ENCODE measurements at regions not wholly inside any gene's neighbourhood (a gene's known extent, or its start where the extent isn't known, plus 50 kb on each side); places are given as distances from the start of the nearest gene placed in this dataset.

GRCh38 chr4:106426069-106426468 lies 57.5 kb upstream of the GIMD1 start:
- 100% methylated on average over 1 of the region's 2 CpGs for WGBS (ENCODE audit: insufficient coverage)
- Mint-ChIP-seq H3K27me3 (ENCODE audit: low read depth in 3 of 3) (no peaks in the 10 kb centered on the region), H3K4me3 (no peak overlapping the region), H3K4me1 (no peaks in the 10 kb centered on the region), H3K9me3 (peaks cover 0 to 6% (median 0%) of the 10 kb centered on the region in 7 donors), H3K36me3 (no peaks in the 10 kb centered on the region), H3K27ac (no peak overlapping the region)
- Histone ChIP-seq H3K9me3 (replicated peaks in 1 of 2; ENCODE audit: control insufficient read depth in 1 of 2, insufficient read depth in 1 of 2, low read length in 2 of 2) (no peaks in the 10 kb centered on the region), H4K20me1 (ENCODE audit: insufficient read depth, low read length) (no peaks in the 10 kb centered on the region), H3K27me3 (ENCODE audit: control insufficient read depth in 2 of 2, insufficient read depth in 2 of 2, low read length in 2 of 2) (no peaks in the 10 kb centered on the region), H3K79me2 (ENCODE audit: insufficient read depth, low read length) (no peaks in the 10 kb centered on the region), H3K4me1 (ENCODE audit: control insufficient read depth in 1 of 2, insufficient read depth in 2 of 2, low read length in 2 of 2) (no peaks in the 10 kb centered on the region), H3K4me2 (replicated peaks; ENCODE audit: extremely low read depth, low read length, poor library complexity, severe bottlenecking) (no peak overlapping the region), H3K4me3 (replicated peaks in 1 of 3; ENCODE audit: low read depth in 2 of 3, low read length in 3 of 3) (no peak overlapping the region), H3K9ac (ENCODE audit: insufficient read depth, low read length, poor library complexity, severe bottlenecking) (no peak overlapping the region), H3K36me3 (replicated peaks in 1 of 2; ENCODE audit: control insufficient read depth in 1 of 2, insufficient read depth in 2 of 2, low read length in 2 of 2) (no peaks in the 10 kb centered on the region), H2AFZ (ENCODE audit: insufficient read depth, low read depth, low read length, poor library complexity, severe bottlenecking) (no peak overlapping the region), H3K27ac (ENCODE audit: low read depth in 1 of 2, low read length in 2 of 2) (no peak overlapping the region)
- no peak for DNase-seq
- TF ChIP-seq CTCF (IDR thresholded peaks at IDR 0.05) = no peak
- intact Hi-C loops (cut with micrococcal nuclease) = no loop called here

- no peak overlapping the region for H3K27ac Mint-ChIP-seq
- no peaks in the 10 kb centered on the region for H3K36me3 Mint-ChIP-seq
These were observed 57.0 kb upstream of the GIMD1 start for GRCh38 chr4:106425576-106425975.

More at GRCh38 chr4:106425576-106425975, 57.0 kb upstream of the GIMD1 start:
- Histone ChIP-seq H3K4me1 (ENCODE audit: control insufficient read depth in 1 of 2, insufficient read depth in 2 of 2, low read length in 2 of 2) (no peaks in the 10 kb centered on the region), H3K27ac (ENCODE audit: low read depth in 1 of 2, low read length in 2 of 2) (no peak overlapping the region), H3K79me2 (ENCODE audit: insufficient read depth, low read length) (no peaks in the 10 kb centered on the region), H3K36me3 (replicated peaks in 1 of 2; ENCODE audit: control insufficient read depth in 1 of 2, insufficient read depth in 2 of 2, low read length in 2 of 2) (no peaks in the 10 kb centered on the region), H4K20me1 (ENCODE audit: insufficient read depth, low read length) (no peaks in the 10 kb centered on the region), H3K9ac (ENCODE audit: insufficient read depth, low read length, poor library complexity, severe bottlenecking) (no peak overlapping the region), H3K4me3 (replicated peaks in 1 of 3; ENCODE audit: low read depth in 2 of 3, low read length in 3 of 3) (no peak overlapping the region), H3K27me3 (ENCODE audit: control insufficient read depth in 2 of 2, insufficient read depth in 2 of 2, low read length in 2 of 2) (no peaks in the 10 kb centered on the region), H3K4me2 (replicated peaks; ENCODE audit: extremely low read depth, low read length, poor library complexity, severe bottlenecking) (no peak overlapping the region), H2AFZ (ENCODE audit: insufficient read depth, low read depth, low read length, poor library complexity, severe bottlenecking) (no peak overlapping the region), H3K9me3 (replicated peaks in 1 of 2; ENCODE audit: control insufficient read depth in 1 of 2, insufficient read depth in 1 of 2, low read length in 2 of 2) (no peaks in the 10 kb centered on the region)
- TF ChIP-seq CTCF (IDR thresholded peaks at IDR 0.05) = no peak
- intact Hi-C loops (cut with micrococcal nuclease) = no loop called here
- no peak for DNase-seq
- Mint-ChIP-seq H3K27me3 (ENCODE audit: low read depth in 3 of 3) (no peaks in the 10 kb centered on the region), H3K9me3 (peaks cover 0 to 6% (median 0%) of the 10 kb centered on the region in 7 donors), H3K4me1 (no peaks in the 10 kb centered on the region), H3K4me3 (no peak overlapping the region)
